ENCODE measurements at regions not wholly inside any gene's neighbourhood (a gene's known extent, or its start where the extent isn't known, plus 50 kb on each side); places are given as distances from the start of the nearest gene placed in this dataset.

- TF ChIP-seq GATA2 (IDR thresholded peaks at IDR 0.05; ENCODE audit: low read depth, low read length): no peak
- TF ChIP-seq GATA3 (IDR thresholded peaks at IDR 0.05; ENCODE audit: low read depth, low read length): no peak
Measured at GRCh38 chr3:6079011-6079410, 781.9 kb upstream of the GRM7 start.
